22Rv1 (cell line): ENCODE measurements at regions not wholly inside any gene's neighbourhood (a gene's known extent, or its start where the extent isn't known, plus 50 kb on each side); places are given as distances from the start of the nearest gene placed in this dataset.

ENCODE experiments used
- ZFX ChIP-seq: fragments of 450-650 bp; IDR thresholded peaks from 2 replicates; pipeline ENCODE4 v1.6.1; 2017; ENCODE audit warnings: antibody characterized with exemption, borderline replicate concordance
- TF ChIP-seq, protein P1 (sequence below): fragments of 450-650 bp; IDR thresholded peaks from 2 replicates; pipeline ENCODE4 v1.5.1; 2017; ENCODE audit warnings: mild to moderate bottlenecking

DNA sequence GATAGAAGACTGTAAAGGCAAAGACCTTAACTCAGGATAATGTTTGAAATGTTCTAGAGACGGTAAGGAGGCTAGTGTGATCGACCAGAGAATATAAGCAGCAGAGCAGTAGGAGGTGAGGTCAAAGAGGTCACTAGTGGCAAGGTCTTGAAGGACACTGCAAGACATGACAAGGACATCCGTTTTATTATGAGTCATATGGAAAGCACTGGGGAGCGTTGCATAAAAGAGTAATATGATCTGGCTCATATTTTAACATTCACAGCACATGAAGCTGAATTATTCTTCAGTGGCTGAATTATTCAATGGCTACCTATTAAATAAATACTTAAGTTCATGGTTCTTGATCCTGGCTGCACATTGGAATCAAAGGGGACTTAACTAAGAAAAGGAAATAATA lies 123.7 kb downstream of the SOX9 start:
- TF ChIP-seq, protein P1, sequence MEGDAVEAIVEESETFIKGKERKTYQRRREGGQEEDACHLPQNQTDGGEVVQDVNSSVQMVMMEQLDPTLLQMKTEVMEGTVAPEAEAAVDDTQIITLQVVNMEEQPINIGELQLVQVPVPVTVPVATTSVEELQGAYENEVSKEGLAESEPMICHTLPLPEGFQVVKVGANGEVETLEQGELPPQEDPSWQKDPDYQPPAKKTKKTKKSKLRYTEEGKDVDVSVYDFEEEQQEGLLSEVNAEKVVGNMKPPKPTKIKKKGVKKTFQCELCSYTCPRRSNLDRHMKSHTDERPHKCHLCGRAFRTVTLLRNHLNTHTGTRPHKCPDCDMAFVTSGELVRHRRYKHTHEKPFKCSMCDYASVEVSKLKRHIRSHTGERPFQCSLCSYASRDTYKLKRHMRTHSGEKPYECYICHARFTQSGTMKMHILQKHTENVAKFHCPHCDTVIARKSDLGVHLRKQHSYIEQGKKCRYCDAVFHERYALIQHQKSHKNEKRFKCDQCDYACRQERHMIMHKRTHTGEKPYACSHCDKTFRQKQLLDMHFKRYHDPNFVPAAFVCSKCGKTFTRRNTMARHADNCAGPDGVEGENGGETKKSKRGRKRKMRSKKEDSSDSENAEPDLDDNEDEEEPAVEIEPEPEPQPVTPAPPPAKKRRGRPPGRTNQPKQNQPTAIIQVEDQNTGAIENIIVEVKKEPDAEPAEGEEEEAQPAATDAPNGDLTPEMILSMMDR = no peak
- TF ChIP-seq ZFX = no peak
